ENCODE measurements at regions not wholly inside any gene's neighbourhood (a gene's known extent, or its start where the extent isn't known, plus 50 kb on each side); places are given as distances from the start of the nearest gene placed in this dataset.

DNA sequence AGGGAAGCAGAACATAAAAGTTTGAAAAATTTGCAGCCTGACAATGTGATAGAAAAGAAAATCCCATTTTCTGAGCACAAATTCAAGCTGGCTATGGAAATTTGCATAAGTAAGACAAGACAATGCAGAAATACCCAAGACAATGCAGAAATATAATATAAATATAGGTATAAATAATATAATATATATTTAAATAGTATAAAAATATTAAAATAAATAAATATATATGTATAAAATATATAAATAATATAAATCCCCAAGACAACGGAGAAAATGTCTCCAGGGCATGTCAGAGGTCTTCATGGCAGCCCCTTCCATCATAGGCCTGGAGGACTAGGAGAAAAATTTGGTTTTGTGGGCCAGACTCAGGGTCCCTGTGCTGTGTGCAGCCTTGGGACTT is 125.0 kb upstream of the AADAT start (continued):
- TF ChIP-seq, protein P1, sequence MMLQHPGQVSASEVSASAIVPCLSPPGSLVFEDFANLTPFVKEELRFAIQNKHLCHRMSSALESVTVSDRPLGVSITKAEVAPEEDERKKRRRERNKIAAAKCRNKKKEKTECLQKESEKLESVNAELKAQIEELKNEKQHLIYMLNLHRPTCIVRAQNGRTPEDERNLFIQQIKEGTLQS (IDR thresholded peaks at IDR 0.05; ENCODE audit: insufficient read depth, low read depth, low read length) = no peak
- TF ChIP-seq, protein P2, sequence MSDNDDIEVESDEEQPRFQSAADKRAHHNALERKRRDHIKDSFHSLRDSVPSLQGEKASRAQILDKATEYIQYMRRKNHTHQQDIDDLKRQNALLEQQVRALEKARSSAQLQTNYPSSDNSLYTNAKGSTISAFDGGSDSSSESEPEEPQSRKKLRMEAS (IDR thresholded peaks at IDR 0.05) = no peak
- TF ChIP-seq SAP30 (IDR thresholded peaks at IDR 0.05; ENCODE audit: insufficient read depth, insufficient replicate concordance, low read length) (no peak), EZH2 (IDR thresholded peaks at IDR 0.05; ENCODE audit: low read depth, low read length, severe bottlenecking) (no peak), KDM1A (IDR thresholded peaks at IDR 0.05; ENCODE audit: borderline replicate concordance, low read length) (no peak), FOSL1 (IDR thresholded peaks at IDR 0.05; ENCODE audit: insufficient read depth, low read depth, low read length) (no peak), TAF7 (optimal IDR thresholded peaks at IDR 0.05; ENCODE audit: borderline replicate concordance, low read depth, low read length) (no peak), KDM5A (IDR thresholded peaks at IDR 0.05; ENCODE audit: low read length) (no peak), SUZ12 (IDR thresholded peaks at IDR 0.05; ENCODE audit: low read length) (no peak)
